GM21723 (cell line): ENCODE measurements at regions not wholly inside any gene's neighbourhood (a gene's known extent, or its start where the extent isn't known, plus 50 kb on each side); places are given as distances from the start of the nearest gene placed in this dataset.

ENCODE experiments used
- ATAC-seq: cut with Tn5 transposase; IDR thresholded peaks from one replicate; pipeline ENCODE4 v1.9.1; 2021; ENCODE audit warnings: mild to moderate bottlenecking, moderate library complexity; ENCODE audit not compliant: unreplicated experiment

DNA sequence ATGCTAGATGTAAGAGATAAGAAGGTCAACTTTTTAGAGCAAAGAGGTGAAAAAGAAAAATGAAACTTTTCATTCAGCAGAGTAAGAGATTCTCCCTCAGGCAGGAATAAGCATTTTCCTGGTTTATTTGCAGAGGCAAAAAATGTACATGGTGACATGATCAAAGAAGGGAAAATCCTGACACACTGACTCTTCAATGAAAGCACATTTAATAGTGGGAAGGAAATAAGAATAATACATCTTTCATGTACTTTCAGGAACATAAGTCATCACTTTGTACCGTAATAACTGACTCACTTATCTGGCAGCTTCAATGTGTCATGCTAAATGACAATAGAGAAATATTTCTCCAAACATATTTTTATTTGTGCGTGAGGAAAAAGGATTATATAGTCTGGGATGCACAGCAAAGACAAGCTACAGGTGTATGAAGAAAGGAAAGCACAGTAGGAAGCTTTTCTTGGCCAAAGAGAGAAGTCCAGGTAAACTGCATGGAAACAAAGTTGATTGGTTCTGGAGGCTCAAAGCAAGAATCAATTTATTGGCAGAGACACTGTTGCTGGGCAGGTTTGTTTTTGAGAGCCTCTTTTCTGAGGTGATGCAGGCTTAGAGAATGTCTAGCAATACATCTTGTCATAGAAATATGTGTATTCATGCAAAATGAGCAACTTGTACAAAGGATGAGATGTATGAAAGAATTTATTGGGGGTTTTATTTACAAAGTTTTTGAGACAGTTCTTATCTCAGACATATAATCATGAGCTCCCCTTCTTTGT, 1409.0 kb downstream of the PLA2G4A start:
- ATAC-seq, result no peak

DNA sequence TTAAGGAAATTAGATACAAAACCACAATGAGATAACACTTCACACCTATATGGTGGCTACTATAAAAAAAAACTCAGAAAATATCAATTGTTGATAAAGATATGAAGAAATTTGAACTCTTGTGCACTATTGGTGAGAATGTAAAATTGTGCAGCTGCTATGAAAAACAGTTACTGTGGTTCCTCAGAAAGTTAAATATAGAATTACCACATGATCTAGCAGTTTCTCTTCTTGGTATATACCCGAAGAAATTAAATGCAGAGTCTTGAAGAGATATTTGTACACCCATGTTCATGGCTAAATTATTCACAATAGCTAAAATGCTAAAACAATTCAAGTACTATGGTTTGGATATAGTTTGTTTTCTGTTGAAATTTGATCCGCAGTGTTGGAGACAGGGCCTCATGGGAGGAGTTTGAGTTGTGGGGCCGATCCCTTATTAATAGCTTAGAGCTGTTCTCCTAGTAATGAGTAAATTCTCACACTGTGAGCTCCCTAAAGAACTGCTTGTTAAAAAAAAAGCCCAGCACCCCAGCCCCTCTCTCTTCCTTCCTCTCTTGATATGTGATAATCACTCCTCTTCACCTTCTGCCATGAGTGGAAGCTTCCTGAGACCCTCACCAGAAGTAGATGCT, 1412.1 kb downstream of the PLA2G4A start:
- no peak for ATAC-seq

DNA sequence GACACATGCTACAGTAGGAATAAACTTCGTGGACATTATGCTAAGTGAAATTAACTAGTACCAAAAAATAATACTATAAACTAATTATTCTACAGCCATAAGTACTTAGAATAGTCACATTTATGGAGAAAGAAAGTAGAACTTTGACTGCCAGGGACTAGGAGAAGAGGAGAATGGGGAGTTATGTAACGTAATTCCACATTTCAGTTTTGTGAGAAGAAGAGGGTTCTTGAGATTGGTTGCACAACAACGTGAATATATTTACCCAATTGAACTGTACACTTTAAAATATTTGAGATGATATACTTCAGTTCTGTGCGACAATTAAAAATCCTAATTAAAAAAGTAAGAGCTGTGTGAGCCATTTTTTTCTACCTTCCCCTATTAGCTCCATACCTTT, 1412.9 kb downstream of the PLA2G4A start:
- no peak for ATAC-seq

DNA sequence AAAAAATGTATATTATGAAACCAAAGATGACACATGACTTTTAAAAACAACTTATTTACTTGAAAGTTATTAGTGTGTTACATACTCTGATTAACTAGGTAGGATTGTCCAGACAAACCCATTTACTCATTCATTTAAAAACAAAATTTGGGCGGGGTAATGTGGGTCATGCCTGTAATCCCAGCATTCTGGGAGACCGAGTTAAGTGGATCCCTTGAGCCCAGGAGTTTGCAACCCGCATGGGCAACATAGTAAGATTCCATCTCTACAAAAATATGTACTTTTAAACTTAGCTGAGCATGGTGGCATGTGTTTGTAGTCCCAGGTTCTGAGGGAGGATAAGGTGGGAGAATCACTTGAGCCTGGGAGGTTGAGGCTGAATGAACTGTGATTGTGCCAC, 1414.7 kb downstream of the PLA2G4A start:
- ATAC-seq, result no peak

DNA sequence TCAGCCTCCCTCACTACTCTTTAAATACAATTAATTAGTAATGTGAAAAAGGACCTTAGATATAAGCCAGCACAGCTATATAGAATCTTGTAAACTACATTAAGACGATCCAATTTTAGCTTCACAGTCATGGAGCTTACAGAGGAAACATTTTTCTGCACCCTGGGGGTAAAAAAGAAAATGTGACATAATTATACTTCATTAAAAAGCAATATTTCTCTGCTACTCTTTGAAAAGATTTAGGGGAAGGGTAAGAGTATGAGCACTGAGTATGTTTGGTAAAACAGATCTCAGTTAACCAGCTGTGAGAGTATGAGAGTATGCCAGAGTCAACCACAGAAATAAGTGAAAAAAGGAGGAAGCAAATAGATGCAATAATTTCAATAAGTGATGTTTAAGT, 1415.9 kb downstream of the PLA2G4A start:
- no peak for ATAC-seq

DNA sequence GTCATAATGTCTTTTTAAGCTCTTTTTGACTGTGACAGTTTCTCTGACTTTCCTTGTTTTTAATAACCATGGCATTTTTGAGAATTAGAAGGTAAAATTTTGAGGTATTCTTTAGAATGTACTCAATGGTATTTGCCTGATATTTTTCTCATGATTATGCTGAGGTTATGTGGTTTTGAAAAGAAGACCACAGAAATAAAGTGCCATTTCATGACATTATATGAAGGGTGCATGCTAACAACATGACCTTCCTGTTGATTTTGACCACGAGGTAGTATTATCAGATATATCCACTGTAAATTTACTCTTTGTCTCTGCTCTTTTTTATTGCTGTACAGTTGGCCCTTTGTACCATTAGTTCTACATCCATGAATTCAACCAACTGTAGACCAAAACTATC, 1418.5 kb downstream of the PLA2G4A start:
- no peak for ATAC-seq

DNA sequence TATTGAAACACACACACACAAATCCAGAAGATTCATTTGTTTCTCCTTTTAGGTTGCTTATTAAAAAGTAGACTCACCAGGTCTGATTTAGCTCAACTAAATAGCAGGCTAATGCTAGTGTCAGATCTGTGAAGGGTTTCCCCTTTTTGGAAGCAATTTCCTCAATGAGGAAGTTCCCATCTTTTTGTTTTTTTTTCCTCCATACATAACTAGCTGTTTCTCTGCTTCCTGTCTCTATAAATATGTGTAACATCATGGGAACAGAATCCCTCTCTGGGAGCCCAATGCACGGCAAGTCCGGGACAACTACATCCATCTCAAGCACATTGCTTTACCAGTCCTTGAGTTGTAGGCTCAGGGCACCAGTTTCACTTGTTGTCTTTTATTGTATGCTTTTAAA, 1421.1 kb downstream of the PLA2G4A start:
- no peak for ATAC-seq

DNA sequence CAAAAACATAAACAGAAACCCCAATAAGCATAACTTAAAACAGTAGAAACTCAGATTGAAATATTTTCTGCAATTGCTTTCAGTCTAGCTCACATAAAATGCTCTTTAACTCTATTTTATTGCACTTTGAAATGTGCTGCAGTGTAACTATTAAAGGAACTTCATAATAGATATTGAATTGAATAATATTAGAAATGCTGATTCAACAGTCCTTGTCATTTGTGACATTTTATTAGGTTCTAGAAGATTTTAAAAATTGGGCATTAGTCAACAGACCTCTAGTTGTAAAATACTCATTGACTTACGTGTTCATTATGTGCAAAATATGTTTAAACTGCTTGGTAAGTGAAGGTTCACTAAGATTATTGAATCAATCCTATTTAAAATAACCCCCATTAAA, 1422.3 kb downstream of the PLA2G4A start:
- no peak for ATAC-seq

DNA sequence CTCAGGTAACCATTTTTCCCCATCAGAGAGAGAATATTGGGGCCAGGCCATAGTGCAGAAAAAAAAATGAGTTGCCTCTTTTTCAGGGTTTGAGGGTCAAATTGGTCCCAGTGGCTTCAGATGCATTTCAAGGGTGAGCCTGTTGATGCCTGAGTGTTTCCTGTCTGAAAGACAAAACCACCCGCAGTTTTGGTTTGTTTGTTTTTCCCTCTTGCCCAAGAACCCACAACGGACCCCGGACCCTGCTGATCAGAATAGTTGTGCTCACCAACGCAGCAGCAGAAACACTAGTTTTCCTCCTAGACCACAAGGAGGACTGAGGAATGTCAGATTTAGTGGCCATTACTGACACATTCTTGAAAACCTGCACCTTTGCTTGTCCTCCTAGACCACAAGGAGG, 1433.1 kb downstream of the PLA2G4A start:
- ATAC-seq, result no peak

DNA sequence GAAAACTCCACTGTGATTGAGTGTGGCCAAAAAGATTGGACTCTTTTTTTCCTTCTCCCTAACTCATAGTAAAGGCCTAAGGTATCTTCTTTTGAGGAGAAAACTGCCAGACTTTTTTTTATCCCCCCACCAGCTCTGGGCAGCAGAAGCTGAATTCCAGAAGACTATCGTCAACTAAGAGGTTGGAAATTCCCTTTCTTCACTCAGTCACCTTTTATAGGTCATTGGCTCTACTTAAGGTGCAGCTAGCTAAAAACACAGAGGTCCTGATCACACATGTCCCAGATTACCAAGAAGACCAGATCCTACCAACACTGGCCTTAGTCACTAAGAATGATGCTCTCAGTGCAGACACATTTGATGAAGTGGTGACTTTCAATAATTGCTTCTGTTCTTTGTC, 1441.2 kb downstream of the PLA2G4A start:
- no peak for ATAC-seq

DNA sequence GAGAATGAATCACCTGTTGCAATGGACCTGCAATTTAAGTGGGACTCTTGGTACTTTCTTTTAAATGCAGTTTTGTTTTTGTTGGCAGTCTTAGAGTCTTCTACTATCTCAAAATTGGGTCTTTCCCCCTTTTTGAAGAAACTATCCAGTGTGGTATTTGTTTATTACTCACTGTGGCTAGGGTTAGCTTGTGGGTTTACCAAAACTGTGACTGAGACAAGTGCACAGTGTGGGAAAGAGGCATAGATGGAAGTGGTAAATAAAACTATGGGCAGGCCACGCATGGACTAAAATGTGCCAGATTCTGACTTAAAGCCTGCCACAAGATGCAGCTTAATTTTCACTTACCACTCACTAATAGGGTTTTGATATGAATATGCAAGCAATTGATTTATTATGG, 1441.7 kb downstream of the PLA2G4A start:
- ATAC-seq, result no peak

DNA sequence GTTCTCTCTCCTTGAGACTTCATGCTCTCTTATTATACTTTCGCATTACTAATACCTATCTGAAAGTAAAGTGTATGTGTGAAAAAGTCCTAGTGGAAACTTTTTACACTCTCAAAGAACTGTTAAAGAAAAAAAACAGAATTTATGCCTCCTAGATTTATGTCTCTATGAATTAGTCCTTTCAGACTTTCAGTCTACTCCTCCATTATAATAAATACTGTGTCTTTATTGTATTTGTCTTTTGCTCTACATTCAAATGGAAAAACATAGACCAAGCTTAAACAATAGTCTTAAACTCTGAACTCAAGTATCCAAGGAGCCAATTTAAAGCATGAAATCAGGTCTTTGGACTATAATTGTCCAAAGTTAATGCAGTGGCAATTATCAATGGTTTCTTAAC, 1449.0 kb downstream of the PLA2G4A start:
- no peak for ATAC-seq

DNA sequence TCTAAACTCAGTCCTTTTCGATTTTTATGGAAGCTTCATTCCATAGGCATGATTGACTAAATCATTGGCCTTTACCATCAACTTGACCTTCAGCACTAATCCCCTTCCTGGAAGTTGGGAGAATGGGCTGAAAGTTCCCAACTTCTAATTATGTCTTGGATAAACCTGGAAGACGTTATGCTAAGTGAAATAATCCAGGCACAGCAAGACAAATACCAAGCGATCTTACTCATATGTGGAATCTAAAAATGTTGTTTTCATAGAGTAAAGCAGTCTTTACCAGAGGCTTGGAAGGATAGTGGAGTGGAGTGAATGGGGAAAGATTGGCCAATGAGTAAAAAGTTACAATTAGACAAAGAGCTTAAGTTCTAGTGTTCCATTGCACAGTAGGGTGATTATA, 1453.2 kb downstream of the PLA2G4A start:
- no peak for ATAC-seq

DNA sequence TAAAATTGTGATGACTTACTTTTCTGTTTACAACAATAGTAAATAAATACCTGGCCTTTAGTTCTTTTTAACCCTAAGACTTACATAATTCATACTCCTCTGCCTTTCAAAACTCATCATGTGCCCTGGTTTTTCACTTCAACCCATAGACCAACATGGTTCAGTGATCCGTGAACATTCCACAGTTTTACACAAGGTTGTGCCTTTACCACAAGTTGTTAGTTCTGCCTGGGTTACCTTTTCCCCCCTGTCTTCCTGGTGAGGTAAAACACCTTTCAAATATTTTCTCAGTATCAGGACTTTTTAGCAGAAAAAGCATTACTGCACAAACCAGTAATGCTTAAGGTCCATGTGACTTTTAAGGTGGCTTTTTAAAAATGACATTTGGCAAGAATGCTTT, 1466.4 kb downstream of the PLA2G4A start:
- no peak for ATAC-seq

DNA sequence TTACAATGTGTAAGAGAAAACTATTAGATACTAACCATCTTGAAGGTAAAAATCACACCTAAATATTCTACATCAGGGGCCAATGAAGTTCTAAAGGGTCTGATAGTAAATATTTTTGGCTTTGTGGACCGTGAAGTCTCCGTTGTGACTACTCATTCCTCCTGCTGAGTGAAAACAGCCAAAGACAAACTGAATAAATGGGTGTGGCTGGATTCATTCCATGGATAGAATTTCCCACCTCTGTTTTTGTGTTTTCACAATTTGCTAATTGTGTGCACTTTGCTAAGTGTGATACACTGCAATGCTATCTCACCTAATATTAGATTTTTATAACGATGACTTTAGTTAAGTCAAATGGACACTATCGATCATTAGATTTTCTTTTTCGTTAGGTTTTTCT, 1474.0 kb downstream of the PLA2G4A start:
- no peak for ATAC-seq

DNA sequence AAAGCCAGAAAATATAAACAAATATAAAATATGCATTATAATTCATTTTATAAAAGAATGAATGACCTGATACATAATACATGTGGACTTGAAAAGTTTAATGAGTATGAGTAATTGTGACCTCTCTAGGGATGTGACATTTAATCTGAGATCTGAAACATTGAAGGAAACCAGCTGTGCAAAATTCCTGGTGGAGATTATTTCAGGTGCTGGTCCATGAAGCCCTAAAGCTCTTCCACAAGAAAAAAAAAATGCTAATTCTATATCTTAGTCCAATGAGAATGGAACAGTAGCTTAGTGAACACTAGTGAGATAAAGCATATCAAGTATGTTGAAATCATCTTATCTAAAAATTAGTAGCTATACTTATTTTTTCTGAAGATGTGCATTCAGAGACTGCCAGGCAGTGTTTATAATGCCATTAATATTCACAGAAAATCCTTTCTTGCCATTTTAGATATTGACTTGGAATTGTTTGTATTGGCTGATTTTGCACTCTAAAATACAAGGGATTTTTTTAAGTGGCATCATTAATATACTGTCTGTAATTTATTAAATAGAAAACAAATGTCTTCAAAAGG, 1485.9 kb downstream of the PLA2G4A start:
- no peak for ATAC-seq

DNA sequence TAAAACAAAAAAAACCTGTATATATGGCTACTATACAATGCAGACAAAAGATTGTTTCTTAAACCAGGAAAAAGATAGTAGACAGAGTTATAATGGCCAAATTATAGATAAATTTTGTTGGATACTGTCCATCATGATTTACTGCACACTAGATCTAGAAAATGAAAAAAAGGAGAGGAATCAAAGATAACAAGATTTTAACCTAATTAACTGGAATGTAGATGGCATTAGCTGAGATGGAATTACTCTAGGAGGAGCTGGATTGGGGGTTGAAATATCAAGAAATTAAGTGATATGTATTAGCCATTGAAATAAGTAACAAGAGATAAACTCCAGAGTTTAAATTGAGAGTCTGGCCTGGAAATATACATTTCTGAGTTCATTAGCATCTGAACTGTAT, 1489.1 kb downstream of the PLA2G4A start:
- no peak for ATAC-seq

DNA sequence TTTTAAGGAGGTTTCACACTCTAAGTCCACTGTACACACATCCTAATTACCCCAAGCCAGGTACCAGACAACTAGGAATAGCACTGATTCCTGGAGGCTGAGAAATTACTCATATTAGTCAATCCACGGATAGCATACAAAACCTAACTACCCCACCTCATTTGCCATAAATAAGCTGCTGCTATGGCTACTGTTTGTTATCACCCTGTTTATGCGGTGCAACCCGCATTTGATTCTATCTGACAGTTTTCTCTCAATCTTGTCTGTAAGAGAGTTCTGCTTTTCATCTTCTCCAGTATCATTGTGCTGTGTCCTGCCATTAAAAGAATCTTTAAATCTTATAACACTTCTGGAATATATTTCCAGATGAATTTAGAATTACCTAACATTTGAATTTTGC, 1496.5 kb downstream of the PLA2G4A start:
- ATAC-seq, result no peak

DNA sequence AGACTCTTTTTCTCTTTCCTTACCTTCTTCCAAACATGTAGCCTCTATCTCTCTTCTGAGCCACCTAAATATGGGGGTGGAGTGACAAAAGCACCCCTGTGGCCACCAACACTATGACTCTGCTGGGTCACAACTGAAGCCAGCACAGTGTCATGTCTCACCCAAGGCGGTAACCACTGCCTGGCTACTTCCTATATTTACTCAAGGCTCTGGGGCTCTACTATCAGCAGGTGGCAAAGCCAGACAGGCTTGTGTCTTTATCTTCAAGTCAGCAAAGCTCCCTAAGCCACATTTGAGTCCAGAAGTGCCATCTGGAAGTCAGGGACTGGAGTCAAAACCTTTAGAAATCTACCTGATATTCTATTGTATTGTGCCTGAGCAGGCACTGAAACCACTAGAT, 1515.2 kb downstream of the PLA2G4A start:
- no peak for ATAC-seq

DNA sequence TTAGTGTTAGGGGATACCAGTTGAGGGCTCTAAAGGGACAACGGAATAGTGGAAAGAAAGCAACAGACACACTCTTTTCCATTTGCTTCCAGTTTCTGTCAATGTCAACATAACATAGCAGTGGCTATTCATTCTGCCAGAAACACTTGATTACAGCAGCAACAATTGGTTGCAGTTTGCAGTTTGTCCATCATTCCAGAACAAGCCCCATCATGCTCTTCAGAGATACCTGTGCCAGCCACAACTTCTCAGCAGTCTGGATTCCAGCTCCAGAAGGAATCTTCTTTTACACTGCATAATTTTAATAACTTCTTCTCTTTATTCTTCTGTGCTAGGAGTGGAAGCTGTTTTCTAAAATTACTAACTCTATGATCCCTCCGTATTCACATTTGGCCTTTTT, 1521.4 kb downstream of the PLA2G4A start:
- ATAC-seq, result no peak

DNA sequence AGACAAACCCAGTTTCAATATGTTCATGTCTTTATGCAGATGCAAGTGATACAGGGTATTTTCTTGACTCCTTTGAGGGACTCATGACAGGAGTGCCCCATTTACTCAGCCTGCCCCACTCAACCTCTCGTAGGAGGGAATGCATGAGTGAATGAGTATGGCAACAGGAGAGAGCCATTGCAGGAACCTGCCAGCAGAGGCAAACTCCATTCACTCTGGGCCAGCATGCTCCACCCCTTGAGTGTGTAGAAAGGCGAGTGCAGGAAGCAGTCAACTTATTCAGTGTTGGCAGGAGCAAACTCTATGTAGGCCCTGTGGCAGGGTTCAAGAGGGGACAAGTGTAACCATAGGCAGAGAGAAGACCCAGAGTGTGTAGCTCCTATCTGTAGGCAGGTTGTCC, 1526.3 kb downstream of the PLA2G4A start:
- ATAC-seq, result no peak

DNA sequence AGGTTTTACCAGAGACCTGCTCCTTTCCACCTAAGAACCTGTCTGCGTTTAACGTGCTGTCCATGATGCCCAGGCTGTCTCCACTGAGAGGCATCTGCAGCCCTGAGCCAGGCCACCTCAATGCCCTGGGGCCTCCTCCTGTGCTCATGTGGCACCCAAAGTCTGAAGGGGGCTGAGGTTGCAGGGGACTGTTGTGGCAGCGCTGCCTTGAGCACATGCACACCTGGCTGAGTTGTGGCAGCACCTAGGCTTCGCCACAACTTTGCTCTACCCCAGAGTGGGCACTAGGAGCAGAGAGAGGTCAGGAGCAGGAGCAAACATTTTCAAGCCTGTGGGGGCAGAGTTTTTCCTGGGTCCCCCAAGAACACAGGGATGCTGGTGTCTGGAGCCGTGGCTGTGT, 1527.1 kb downstream of the PLA2G4A start:
- ATAC-seq, result no peak
